Natural killer cell treated with Interleukin-12 subunit alpha and Interleukin-12 subunit beta and Interleukin-15 and Interleukin-18, amount 100 ng/mL, for 72 hours (primary cell): ENCODE measurements at regions not wholly inside any gene's neighbourhood (a gene's known extent, or its start where the extent isn't known, plus 50 kb on each side); places are given as distances from the start of the nearest gene placed in this dataset.

ENCODE experiments used
- ATAC-seq, 2 donors: fragments of 150-1000 bp; cut with Tn5 transposase in 1 of 2; sonication (Bioruptor Pico), chemical (Tn5 transposase) in 1 of 2; 2 replicates each; pipeline ENCODE4 v1.10.0; 2021
- DNase-seq: peaks from one replicate; pipeline ENCODE4 v3.0.0; 2022; ENCODE audit warnings: low spot score
- H3K27ac Mint-ChIP-seq, 2 donors: 1 replicate in 1 of 2; 2 replicates in 1 of 2; pipeline ENCODE4 v1.8.0; 2022; ENCODE audit warnings: mixed read lengths in 2 of 2, mild to moderate bottlenecking in 1 of 2, moderate library complexity in 1 of 2
- H3K27me3 Mint-ChIP-seq, 2 donors: 1 replicate in 1 of 2; 2 replicates in 1 of 2; pipeline ENCODE4 v1.8.0; 2022; ENCODE audit warnings: mixed read lengths in 2 of 2
- H3K36me3 Mint-ChIP-seq: one replicate; pipeline ENCODE4 v1.8.0; 2022; ENCODE audit warnings: mixed read lengths
- H3K4me1 Mint-ChIP-seq, 2 donors: 1 replicate in 1 of 2; 2 replicates in 1 of 2; pipeline ENCODE4 v1.8.0; 2022; ENCODE audit warnings: low read depth in 2 of 2, mixed read lengths in 2 of 2, mild to moderate bottlenecking in 1 of 2
- H3K4me3 Mint-ChIP-seq: one replicate; pipeline ENCODE4 v1.8.0; 2022; ENCODE audit warnings: mixed read lengths
- H3K9me3 Mint-ChIP-seq: 2 replicates; pipeline ENCODE4 v1.8.0; 2022; ENCODE audit warnings: mixed read lengths

- Mint-ChIP-seq H3K9me3 (no peaks in the 10 kb centered on the region), H3K27ac (no peak overlapping the region), H3K27me3 (no peaks in the 10 kb centered on the region), H3K36me3 (peaks cover 26% of the 10 kb centered on the region), H3K4me3 (no peak overlapping the region), H3K4me1 (peaks cover 27 to 31% of the 10 kb centered on the region in 2 donors)
- no peak for ATAC-seq
- DNase-seq: no peak
These were observed 262.4 kb downstream of the PTPRC start for GRCh38 chr1:198901266-198901665.

- H3K4me1 Mint-ChIP-seq: peaks cover 34 to 45% of the 10 kb centered on the region in 2 donors
- no peaks in the 10 kb centered on the region for H3K9me3 Mint-ChIP-seq
- H3K36me3 Mint-ChIP-seq: peaks cover 32% of the 10 kb centered on the region
- ATAC-seq (no peak), DNase-seq (no peak)
- H3K27me3 Mint-ChIP-seq: no peaks in the 10 kb centered on the region
- H3K27ac Mint-ChIP-seq: peak overlapping the region in 1 of 2 donors; percentile 45
- no peak overlapping the region for H3K4me3 Mint-ChIP-seq
These were observed 263.8 kb downstream of the PTPRC start for GRCh38 chr1:198902655-198903054.

DNA sequence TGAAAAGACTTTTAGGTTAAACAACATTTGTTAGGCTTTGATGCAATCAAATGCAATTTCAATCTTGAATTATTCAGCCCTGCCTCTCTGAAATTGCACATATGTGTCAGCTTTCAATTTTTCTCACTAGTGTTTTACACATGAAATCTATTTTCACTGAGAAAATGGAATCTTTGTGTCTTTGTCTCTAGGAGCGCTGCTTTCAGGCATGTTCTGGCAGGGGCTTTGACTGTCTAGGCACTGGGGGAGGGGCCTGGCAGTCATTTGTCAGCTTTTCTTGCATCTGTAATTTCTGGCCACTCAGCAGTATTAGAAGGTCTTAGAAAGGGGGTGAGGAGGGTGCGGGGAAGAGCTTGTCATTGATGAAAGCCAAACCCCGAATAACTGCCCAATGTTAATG, 264.4 kb downstream of the PTPRC start:
- H3K27me3 Mint-ChIP-seq: no peaks in the 10 kb centered on the region
- H3K36me3 Mint-ChIP-seq: peaks cover 32% of the 10 kb centered on the region

GRCh38 chr1:198903621-198904020, 264.8 kb downstream of the PTPRC start:
- Mint-ChIP-seq H3K4me3 (peak overlapping the region; percentile 6), H3K4me1 (peaks cover 36 to 45% of the 10 kb centered on the region in 2 donors), H3K36me3 (peaks cover 32% of the 10 kb centered on the region), H3K27me3 (no peaks in the 10 kb centered on the region), H3K9me3 (no peaks in the 10 kb centered on the region), H3K27ac (peak overlapping the region; percentile 45)
- DNase-seq (no peak), ATAC-seq (no peak)

More for the DNA sequence above, 264.4 kb downstream of the PTPRC start:
- Mint-ChIP-seq H3K9me3 (no peaks in the 10 kb centered on the region), H3K4me3 (no peak overlapping the region), H3K27ac (peak overlapping the region; percentile 45), H3K4me1 (peaks cover 34 to 45% of the 10 kb centered on the region in 2 donors)
- no peak for ATAC-seq
- no peak for DNase-seq

GRCh38 chr1:198904321-198904720, 265.5 kb downstream of the PTPRC start:
- H3K4me1 Mint-ChIP-seq: peaks cover 36 to 45% of the 10 kb centered on the region in 2 donors
- no peaks in the 10 kb centered on the region for H3K9me3 Mint-ChIP-seq
- peak overlapping the region; percentile 6 for H3K4me3 Mint-ChIP-seq
- H3K27me3 Mint-ChIP-seq: no peaks in the 10 kb centered on the region
- H3K36me3 Mint-ChIP-seq: peaks cover 28% of the 10 kb centered on the region
- H3K27ac Mint-ChIP-seq: peak overlapping the region; percentile 45
- ATAC-seq: no peak
- no peak for DNase-seq

DNA sequence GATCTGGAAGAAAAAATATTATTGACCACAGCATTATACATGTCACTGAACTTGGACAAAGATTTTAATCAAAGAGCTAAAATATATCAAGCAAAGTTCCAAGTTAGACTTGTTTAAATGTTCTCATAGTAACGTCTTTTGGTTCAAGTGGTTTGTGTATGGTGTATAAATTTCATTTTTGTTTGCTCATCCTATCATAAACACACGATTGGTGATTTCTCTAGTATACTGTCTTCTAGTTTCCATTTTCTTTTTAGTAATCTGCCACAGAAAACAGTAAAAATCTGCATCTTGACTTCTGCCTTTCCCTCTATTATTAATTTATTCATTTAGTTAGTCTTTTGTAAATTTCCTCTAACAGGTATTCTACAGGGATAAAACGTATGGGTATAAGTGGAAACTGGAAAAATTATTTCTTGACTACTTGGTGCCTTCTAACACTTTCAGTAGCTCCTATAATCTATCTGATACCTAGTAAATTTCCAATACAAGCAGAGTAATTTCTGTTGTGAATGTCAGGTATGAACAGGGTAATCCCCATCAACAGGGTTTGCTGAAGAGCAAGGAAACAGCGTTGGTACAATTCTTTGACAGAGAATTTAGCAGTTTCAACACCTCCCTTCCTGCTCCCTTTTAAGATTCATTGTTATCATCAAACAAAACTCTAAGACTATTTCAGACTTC, 268.0 kb downstream of the PTPRC start:
- H3K4me1 Mint-ChIP-seq: peaks cover 47 to 61% of the 10 kb centered on the region in 2 donors

GRCh38 chr1:198907423-198907746, 268.5 kb downstream of the PTPRC start:
- H3K4me1 Mint-ChIP-seq: peaks cover 49 to 64% of the 10 kb centered on the region in 2 donors
- no peaks in the 10 kb centered on the region for H3K27me3 Mint-ChIP-seq
- peak overlapping the region; percentile 56 to 83 for H3K27ac Mint-ChIP-seq
- peaks cover 31% of the 10 kb centered on the region for H3K36me3 Mint-ChIP-seq
- DNase-seq: no peak
- peaks cover 4% of the 10 kb centered on the region for H3K9me3 Mint-ChIP-seq
- peak overlapping the region; percentile 47 for H3K4me3 Mint-ChIP-seq
- ATAC-seq: no peak

More for the DNA sequence above, 268.0 kb downstream of the PTPRC start:
- Mint-ChIP-seq H3K4me3 (peak overlapping the region; percentile 54), H3K27me3 (no peaks in the 10 kb centered on the region), H3K9me3 (peaks cover 4% of the 10 kb centered on the region), H3K36me3 (peaks cover 31% of the 10 kb centered on the region), H3K27ac (peak overlapping the region; percentile 56 to 83)
- no peak for DNase-seq
- ATAC-seq: no peak

- no peak overlapping the region for H3K27ac Mint-ChIP-seq
- H3K4me3 Mint-ChIP-seq: no peak overlapping the region
- H3K27me3 Mint-ChIP-seq: no peaks in the 10 kb centered on the region
- ATAC-seq (no peak), DNase-seq (no peak)
- peaks cover 4% of the 10 kb centered on the region for H3K9me3 Mint-ChIP-seq
- peaks cover 32% of the 10 kb centered on the region for H3K36me3 Mint-ChIP-seq
- H3K4me1 Mint-ChIP-seq: peaks cover 49 to 63% of the 10 kb centered on the region in 2 donors
These were observed 270.2 kb downstream of the PTPRC start for GRCh38 chr1:198908995-198909394.

GRCh38 chr1:198909973-198910372, 271.1 kb downstream of the PTPRC start:
- DNase-seq: no peak
- Mint-ChIP-seq H3K9me3 (peaks cover 4% of the 10 kb centered on the region), H3K36me3 (peaks cover 29% of the 10 kb centered on the region), H3K4me3 (no peak overlapping the region), H3K27me3 (no peaks in the 10 kb centered on the region), H3K27ac (peak overlapping the region; percentile 34 to 40), H3K4me1 (peaks cover 46 to 56% of the 10 kb centered on the region in 2 donors)
- no peak for ATAC-seq

DNA sequence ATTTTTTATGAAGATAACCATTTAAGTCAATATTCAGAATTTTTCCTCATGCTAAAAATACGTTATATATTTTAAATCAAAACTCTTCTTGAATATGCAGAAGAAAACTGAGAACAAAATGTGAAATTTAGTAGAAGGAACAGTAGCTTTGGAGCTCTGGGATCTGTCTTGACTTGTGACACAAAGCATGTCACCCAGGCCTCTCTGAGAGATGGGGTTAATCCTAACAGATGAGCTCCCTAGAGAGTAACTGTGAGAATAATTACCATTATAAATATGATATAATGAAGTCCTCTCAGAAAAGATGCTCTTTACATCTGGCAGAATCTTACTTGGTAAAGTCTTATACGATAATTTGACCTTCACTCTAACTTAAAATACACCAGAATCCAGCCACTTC, 272.0 kb downstream of the PTPRC start:
- Mint-ChIP-seq H3K4me1 (peaks cover 42 to 51% of the 10 kb centered on the region in 2 donors), H3K27me3 (no peaks in the 10 kb centered on the region), H3K27ac (peak overlapping the region in 1 of 2 donors; percentile 5), H3K9me3 (peaks cover 4% of the 10 kb centered on the region), H3K36me3 (peaks cover 35% of the 10 kb centered on the region), H3K4me3 (no peak overlapping the region)
- ATAC-seq: no peak
- no peak for DNase-seq

DNA sequence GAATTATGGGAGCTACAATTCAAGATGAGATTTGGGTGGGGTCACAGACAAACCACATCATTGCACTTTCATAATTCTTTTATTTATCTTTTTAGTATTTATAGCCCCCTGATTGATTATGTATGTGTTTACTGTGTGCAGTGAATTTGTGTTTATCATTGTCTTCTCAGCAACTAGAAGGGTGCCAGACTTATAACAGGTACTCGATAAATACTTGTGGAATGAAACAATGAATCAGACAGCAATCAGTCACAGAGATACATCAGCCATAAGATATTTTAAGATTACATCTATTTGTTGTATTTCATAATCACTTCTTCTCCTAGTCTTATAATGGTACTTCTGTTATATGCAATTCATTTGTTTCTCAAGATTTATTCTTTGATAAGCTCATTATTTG, 273.2 kb downstream of the PTPRC start:
- Mint-ChIP-seq H3K9me3 (peaks cover 4% of the 10 kb centered on the region), H3K4me3 (no peak overlapping the region), H3K4me1 (peaks cover 41 to 54% of the 10 kb centered on the region in 2 donors), H3K27me3 (no peaks in the 10 kb centered on the region), H3K27ac (no peak overlapping the region), H3K36me3 (peaks cover 33% of the 10 kb centered on the region)
- DNase-seq: no peak
- ATAC-seq: no peak

- DNase-seq: no peak
- Mint-ChIP-seq H3K36me3 (peaks cover 37% of the 10 kb centered on the region), H3K9me3 (peaks cover 7% of the 10 kb centered on the region), H3K27ac (peak overlapping the region in 1 of 2 donors; percentile 58), H3K4me1 (peaks cover 48 to 65% of the 10 kb centered on the region in 2 donors), H3K4me3 (peak overlapping the region; percentile 4), H3K27me3 (no peaks in the 10 kb centered on the region)
- no peak for ATAC-seq
These were observed 274.8 kb downstream of the PTPRC start for GRCh38 chr1:198913667-198914066.

- peaks cover 7% of the 10 kb centered on the region for H3K9me3 Mint-ChIP-seq
- H3K4me1 Mint-ChIP-seq: peaks cover 60 to 75% of the 10 kb centered on the region in 2 donors
- no peak for ATAC-seq
- H3K4me3 Mint-ChIP-seq: peak overlapping the region; percentile 38
- peak overlapping the region; percentile 26 to 92 for H3K27ac Mint-ChIP-seq
- H3K27me3 Mint-ChIP-seq: no peaks in the 10 kb centered on the region
- H3K36me3 Mint-ChIP-seq: peaks cover 29% of the 10 kb centered on the region
- DNase-seq: no peak
These were observed 276.7 kb downstream of the PTPRC start for GRCh38 chr1:198915327-198916231.

DNA sequence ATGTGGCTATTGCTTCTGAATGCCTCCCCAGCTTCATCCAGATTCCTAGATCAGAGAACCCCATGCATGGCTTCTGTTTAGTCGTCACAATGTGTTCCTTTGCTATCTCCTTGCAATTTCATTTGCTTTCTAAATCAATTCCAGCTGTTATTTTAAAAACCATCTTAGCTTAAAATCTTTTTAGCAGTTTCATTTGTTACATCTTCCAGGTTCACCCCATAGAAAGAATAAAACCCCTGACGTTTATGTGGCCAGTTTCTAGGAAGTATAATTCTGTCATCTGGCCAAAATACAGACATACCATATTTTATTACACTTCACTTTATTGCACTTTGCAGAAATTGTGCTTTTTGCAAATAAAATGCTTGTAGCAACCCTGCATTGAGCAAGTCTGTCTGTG, 278.4 kb downstream of the PTPRC start:
- no peak for DNase-seq
- peaks cover 22% of the 10 kb centered on the region for H3K36me3 Mint-ChIP-seq
- peak overlapping the region; percentile 87 to 92 for H3K27ac Mint-ChIP-seq
- H3K27me3 Mint-ChIP-seq: no peaks in the 10 kb centered on the region
- no peak for ATAC-seq
- H3K9me3 Mint-ChIP-seq: peaks cover 3% of the 10 kb centered on the region
- H3K4me3 Mint-ChIP-seq: no peak overlapping the region
- peaks cover 59 to 72% of the 10 kb centered on the region in 2 donors for H3K4me1 Mint-ChIP-seq
